AG08395 (cell line): ENCODE measurements at regions not wholly inside any gene's neighbourhood (a gene's known extent, or its start where the extent isn't known, plus 50 kb on each side); places are given as distances from the start of the nearest gene placed in this dataset.

ENCODE experiments used
- DNase-seq: peaks from one replicate; pipeline ENCODE4 v3.0.0; 2012; ENCODE audit warnings: mixed read lengths, low spot score

DNA sequence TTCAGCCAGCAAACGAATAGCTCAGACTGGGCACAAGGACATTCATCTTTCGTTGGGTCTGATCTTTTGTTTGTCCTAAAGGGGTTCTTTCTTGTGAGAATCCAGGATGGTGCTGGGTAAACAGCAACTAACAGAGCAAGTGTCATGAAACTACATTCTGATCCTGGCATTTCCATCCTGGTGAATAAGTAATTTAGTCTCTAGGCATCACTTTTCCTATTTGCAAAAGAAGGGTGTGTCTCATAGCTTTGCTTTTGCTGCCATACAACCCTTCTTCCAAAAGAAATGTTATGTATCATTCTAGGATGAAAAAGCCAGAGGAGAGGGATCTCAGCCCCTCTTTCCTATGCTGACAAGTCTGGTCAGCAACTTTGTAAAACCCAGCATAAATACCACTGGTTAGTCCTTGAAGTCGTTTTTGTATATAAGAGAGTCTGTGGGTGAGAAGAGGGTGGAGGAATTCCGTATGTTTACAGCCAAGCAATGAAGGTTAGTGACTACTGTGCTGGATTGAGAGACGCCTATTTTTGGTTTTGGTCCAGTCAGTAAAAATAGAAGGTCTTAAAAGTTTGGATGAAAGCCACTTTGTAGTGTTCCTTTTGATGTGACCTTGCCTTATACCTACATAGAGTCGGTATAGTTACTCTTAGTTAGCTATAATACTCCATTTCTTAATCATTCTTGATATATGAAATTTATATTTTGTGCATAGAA is 88.4 kb upstream of the SLC25A13 start:
- DNase-seq, result no peak

GRCh38 chr7:96408881-96409280 is 87.0 kb upstream of the SLC25A13 start:
- no peak for DNase-seq

GRCh38 chr7:96407427-96407826 is 85.5 kb upstream of the SLC25A13 start:
- DNase-seq, result no peak

- no peak for DNase-seq
Measured at GRCh38 chr7:96402913-96403312, 81.0 kb upstream of the SLC25A13 start.

- DNase-seq, result no peak
Measured at GRCh38 chr7:96401200-96401599, 79.3 kb upstream of the SLC25A13 start.

GRCh38 chr7:96400518-96400917 is 78.6 kb upstream of the SLC25A13 start:
- DNase-seq, result no peak

GRCh38 chr7:96400001-96400400 is 78.1 kb upstream of the SLC25A13 start:
- DNase-seq, result no peak

DNA sequence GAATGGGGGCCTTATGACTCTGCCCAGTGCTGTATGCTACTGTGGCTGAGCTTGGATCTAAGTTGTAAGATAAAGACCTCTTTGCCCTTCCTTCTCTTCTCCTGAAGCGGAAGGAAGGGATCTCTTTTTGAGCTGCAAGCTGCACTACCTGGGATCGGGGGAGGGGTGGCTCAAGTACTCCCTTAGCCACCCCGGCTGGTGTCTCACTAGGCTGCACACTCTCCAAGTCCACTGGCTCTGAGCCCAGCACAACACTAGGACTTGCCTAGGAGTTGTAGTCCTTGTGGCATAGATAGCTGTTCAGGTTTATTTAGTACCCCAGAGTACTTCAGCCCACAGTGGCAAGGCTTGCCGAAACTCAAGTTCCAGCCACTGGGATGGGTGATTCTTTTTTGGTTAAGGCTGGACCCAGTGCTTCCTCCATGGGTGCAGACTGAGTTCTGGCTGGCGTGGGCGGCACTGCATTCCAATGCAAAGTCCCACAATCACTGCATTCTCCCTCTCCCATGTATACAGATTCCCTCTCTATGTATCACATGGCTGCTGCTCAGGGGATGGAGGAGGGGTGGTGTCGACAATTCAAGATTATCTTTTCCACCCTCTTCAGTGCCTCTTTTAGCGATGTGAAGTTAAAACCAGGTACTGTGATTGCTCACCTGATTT is 76.2 kb upstream of the SLC25A13 start:
- DNase-seq, result no peak

DNA sequence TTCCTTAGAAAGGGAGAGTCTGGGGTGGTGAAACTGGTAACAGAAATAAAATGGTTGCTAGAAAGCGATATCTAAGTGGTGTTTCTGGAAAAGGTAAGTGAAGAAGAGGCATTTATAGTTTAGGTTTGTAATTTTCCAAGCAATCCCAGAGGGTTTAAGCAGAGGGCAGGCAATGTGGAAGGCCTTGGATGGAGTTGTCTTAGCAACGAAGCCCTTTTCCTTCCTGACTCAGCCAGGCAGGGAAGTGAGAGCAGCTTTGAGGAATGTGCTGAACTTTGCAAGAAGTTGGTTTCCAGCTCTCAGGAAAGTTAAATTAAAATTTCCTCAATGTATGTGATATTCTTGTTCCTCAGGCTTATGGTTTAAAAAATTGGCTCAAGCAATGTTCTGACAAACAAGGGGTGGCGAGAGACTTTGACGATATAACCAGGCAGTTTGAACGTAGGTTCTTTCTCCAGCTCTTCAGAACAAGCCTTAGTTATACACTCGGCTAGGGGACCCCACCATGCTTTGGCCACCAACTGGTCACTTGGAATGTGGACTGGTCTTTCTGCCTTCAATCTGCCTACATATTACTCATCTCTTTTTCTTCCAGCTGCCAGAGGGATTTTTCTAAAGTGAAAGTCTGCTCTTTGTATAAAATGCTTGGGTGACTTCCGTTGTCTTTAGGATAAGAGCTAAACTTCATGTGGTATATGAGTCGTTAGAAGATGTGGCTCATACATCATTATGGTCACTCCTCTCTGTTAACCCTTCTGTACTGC is 66.9 kb upstream of the SLC25A13 start:
- peak; percentile 76 for DNase-seq

GRCh38 chr7:96388166-96388565 is 66.3 kb upstream of the SLC25A13 start:
- DNase-seq, result peak; percentile 7

GRCh38 chr7:96380111-96380512 is 58.2 kb upstream of the SLC25A13 start:
- no peak for DNase-seq

GRCh38 chr7:96377399-96377798 is 55.5 kb upstream of the SLC25A13 start:
- DNase-seq, result no peak
